ENCODE measurements at regions not wholly inside any gene's neighbourhood (a gene's known extent, or its start where the extent isn't known, plus 50 kb on each side); places are given as distances from the start of the nearest gene placed in this dataset.

DNA sequence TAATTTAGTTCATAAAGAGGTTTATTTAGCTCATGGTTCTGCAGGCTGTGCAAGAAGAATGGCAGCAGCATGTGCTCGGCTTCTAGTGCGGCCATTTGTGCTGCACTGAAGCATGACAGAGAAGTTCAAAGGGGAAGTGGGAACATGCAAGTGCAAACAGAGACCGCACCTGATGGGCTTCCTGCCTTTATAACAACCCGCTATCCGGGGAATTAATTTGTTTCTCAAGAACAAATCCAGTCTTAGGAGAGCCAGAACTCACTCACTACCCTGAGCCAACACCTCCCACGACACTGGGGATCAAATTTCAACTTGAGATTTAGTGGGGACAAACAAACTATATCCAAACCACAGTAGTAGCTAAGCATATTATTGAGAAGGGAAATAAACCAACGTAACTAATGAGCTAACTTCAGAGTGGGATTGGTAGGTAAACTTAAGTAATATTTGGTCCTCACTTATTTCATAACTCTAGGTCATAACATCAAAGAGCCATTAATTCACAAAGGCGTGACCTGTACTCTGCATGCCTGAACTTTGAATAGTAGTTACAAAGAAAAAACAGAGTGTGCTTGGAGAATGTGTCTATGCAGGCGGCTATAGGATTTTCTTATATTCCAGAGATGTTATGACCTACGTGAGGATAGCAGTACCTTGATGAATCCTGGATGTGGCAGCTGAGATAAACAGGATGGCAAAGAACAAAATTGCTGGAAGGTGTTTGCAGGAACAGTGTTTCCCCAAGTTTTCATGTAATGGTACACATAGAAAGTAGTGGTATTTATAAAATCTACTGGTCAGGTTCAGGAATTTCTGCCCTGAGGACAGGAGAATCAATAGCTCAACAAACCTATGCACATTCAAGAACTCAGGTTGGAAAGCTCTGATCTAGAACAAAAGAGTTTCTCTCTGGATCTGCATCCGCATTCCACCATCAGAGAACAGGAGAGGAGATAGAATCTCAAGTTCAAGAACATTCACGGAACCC is 845.9 kb upstream of the ID2 start:
- FAIRE-seq, result no peak
- H3K9me3 ChIP-seq, result no peaks in the 10 kb centered on the region
- WGBS, 2 donors, result 75% methylated on average over 12 of the region's 12 CpGs
- ATAC-seq, result no peak
- intact Hi-C loops (cut with DNase I), result no loop called here
- H3K4me1 ChIP-seq, result no peaks in the 10 kb centered on the region
- TF ChIP-seq CTCF (IDR thresholded peaks at IDR 0.05), result no peak
- no peak overlapping the region for H3K4me3 ChIP-seq
- no peaks in the 10 kb centered on the region for H3K27me3 ChIP-seq
- DNase-seq, result no peak
- no peak overlapping the region for H3K27ac ChIP-seq
- H3K36me3 ChIP-seq, result no peaks in the 10 kb centered on the region

DNA sequence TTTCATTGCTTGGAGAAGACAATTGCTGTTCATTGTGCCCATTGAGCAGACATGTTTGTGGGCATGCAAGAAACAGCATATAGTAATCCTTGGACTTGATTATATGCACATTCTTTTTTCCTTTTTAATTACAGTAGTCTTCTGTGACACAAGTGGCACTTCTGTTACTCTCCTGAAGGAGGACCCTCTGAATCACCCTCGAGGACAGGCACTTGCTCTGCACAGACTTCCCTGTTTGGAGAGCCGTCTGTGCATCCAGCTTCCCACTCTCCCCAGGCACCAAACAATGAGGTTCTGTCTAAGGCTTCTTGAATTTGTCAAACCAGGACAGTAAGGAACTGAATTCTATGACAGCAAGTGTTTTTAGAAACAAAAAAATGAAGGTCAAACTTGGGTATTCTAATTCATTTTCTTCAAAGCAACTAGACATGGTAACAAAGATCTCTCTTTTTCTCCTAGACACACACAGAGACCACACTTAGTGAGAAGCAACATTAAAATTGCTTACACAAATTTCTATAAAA is 844.6 kb upstream of the ID2 start:
- ATAC-seq, result no peak
- no peak for DNase-seq
- Histone ChIP-seq H3K27ac (no peak overlapping the region), H3K9me3 (no peaks in the 10 kb centered on the region), H3K27me3 (no peaks in the 10 kb centered on the region), H3K4me1 (no peaks in the 10 kb centered on the region), H3K4me3 (no peak overlapping the region), H3K36me3 (no peaks in the 10 kb centered on the region)
- no peak for FAIRE-seq
- intact Hi-C loops (cut with DNase I), result no loop called here
- TF ChIP-seq CTCF (IDR thresholded peaks at IDR 0.05), result no peak
- WGBS, 2 donors, result 53 to 71% methylated on average over 2 of the region's 2 CpGs

- TF ChIP-seq CTCF (IDR thresholded peaks at IDR 0.05), result no peak
- H3K9me3 ChIP-seq, result no peaks in the 10 kb centered on the region
- intact Hi-C loops (cut with DNase I), result no loop called here
- H3K4me3 ChIP-seq, result no peak overlapping the region
- H3K27me3 ChIP-seq, result no peaks in the 10 kb centered on the region
- H3K27ac ChIP-seq, result no peak overlapping the region
- H3K4me1 ChIP-seq, result no peaks in the 10 kb centered on the region
- no peaks in the 10 kb centered on the region for H3K36me3 ChIP-seq
- WGBS, 2 donors, result 87 to 88% methylated on average over 4 of the region's 4 CpGs
- ATAC-seq (no peak), DNase-seq (no peak), FAIRE-seq (no peak)
Measured at GRCh38 chr2:7838669-7839068, 843.2 kb upstream of the ID2 start.

GRCh38 chr2:7840651-7841380 is 841.0 kb upstream of the ID2 start:
- 93 to 95% methylated on average over 16 of the region's 16 CpGs for WGBS, 2 donors
- no peak for FAIRE-seq
- Histone ChIP-seq H3K4me1 (no peaks in the 10 kb centered on the region), H3K9me3 (no peaks in the 10 kb centered on the region), H3K27me3 (no peaks in the 10 kb centered on the region), H3K36me3 (no peaks in the 10 kb centered on the region), H3K4me3 (no peak overlapping the region), H3K27ac (no peak overlapping the region)
- no peak for ATAC-seq
- no peak for TF ChIP-seq CTCF (IDR thresholded peaks at IDR 0.05)
- intact Hi-C loops (cut with DNase I), result no loop called here
- no peak for DNase-seq
